NCI-H69 (cell line): ENCODE measurements at regions not wholly inside any gene's neighbourhood (a gene's known extent, or its start where the extent isn't known, plus 50 kb on each side); places are given as distances from the start of the nearest gene placed in this dataset.

Source experiments
- DNase-seq: peaks from one replicate; lab custom pipeline; 2025; lab: John Stamatoyannopoulos, UW

DNA sequence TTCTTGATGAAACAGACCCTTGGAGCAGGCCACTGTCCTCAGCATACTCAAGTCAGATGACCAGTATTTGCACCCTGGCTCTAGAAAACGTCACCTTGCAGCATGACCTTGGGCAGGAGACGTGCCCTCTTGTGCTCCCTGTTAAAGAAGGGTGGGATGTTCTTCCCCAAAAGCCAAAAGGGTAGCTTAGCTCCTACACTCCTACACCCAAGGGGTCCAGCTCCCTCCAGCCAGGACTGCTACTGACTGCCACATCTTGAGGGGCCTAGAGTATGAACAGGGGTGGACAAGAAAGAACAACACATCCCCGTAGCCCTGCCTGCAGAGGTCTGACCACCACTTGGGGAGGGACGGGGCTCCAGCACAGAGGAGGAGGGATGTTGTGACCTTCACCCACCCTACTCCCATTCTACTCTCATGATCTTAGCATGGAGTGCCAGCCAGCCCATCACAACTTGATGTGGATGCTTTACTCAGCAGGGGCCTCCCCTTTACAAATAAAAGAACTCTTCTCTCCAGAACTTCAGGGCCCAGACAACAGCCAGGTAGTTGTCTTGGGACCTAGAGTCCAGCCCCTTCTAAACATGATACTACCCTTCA lies 165.3 kb upstream of the ZMIZ1 start:
- DNase-seq, result no peak

DNA sequence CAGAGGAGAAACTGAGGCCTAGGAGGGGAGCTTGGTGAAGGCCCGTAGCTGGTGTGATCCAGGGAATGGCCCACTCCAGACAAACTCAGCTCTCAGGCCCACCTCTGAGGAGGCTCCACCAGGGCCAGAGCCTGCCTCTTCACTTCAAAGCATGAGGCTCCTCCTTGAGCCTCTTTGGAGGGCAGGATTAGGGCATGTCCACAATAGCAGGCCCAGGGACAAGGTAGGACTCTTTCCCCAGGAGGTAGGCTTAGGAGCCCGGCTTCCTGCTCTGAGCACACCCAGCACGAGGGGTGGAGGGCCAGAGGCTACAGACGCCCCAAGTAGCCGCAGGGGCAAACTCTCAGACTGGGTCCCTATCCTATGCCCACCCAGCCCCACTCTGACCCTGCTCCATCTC lies 164.6 kb upstream of the ZMIZ1 start:
- DNase-seq, result no peak

DNA sequence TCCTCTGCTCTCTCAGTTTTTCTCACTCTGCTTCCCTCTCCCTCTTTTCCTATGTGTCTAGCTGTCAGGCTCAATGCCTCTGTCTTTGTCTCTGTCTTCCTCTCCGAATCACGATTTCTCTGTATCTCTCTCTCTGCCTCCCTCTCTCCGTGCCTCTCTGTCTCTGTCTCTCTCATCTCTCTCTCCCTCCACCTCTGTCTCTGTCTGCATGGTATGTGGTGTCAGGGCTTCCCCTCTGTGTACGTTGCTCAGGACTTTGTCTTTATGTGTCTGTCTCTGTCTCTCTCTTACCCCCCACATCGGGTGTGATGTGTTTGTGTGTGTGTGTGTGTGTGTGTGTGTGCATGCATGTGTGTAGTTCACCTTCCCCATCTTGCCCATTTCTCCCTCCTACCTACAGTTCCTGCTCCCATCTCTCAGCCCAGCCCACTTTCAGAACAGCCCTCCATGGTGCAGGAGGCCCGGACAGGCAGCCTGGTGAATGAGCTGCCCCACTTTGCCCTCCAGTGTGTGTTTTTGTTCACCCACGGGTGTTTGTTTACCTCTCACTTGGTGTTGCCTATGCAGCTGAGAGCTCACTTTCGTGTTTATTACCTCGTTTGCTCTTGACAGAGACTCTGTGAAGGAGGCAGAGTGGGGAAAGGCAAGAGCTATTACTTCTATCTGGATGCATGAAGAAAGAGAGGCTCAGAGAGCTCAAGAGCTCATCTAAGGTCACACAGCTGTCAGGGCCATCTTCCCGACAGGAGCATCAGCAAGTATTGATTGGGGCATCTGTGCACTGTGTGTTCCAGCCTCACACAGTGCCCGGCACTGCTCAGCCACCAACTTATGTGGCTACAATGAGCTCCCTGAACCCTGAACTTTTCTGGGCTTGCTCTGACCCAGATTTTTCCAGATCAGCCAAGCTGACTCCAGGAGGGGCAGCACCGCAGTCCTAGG lies 163.5 kb upstream of the ZMIZ1 start:
- no peak for DNase-seq

- DNase-seq, result peak; percentile 85
Measured at GRCh38 chr10:78905957-78906308, 162.8 kb upstream of the ZMIZ1 start.

DNA sequence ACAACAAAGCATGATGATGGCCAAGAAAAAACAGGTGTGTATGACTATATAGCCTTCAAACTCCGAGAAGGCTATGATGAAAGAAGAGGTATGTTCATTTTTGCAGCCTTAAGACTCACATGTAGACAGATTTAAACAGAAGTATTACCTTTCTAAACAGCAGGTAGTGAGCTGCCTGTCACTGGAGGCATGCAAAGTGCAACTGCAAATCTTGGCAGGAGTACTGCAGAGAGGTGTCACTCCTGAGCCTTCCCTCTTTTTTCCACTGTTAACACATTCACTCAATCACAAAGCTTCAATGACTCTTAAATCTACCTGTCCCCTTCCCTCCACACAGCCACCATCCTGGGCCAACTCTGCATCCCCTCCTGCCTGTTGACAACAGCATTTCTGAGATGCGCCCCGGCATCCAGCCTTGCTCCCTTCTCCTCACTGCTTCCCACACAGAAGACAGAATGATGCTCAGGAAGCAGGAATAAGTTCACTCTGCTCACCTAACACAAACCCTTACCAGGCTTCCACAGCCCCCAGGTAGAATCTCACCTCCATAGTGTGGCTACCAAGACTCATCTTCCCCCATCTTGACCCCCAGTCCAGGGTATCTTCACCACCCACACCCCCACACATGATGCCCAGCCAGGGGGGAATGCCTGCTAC lies 161.9 kb upstream of the ZMIZ1 start:
- no peak for DNase-seq

DNA sequence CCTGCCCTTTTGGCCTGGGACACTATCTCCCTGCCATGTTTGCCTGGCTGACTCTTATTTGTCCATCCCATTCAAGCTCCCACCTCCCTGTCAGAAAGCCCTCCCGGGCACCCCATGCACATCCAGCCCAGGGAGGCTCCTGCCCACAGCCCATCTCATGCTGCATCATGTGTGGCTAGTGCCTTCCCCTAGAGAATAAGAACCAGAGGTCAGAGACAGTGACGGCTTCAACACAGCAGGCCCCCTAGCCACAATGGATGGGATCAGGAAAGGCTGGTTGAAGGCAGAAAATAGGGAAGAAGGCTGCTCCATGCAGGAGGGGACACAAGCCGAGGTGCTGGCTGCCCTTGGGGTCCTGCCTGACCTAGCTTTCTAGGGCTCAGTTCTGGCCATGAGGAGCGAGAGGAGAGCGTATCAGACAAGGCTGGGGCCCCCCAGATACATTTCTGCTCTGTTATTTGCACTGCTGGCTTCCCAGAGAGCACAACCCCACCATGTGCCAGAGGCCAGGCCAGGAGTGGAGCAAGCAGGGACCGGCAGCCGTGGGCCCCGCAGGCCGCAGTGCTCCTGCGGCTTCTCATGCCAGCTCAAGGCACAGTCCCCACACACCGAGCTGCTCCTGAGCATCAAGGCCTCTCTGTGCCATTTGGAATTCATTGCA lies 161.1 kb upstream of the ZMIZ1 start:
- no peak for DNase-seq

DNA sequence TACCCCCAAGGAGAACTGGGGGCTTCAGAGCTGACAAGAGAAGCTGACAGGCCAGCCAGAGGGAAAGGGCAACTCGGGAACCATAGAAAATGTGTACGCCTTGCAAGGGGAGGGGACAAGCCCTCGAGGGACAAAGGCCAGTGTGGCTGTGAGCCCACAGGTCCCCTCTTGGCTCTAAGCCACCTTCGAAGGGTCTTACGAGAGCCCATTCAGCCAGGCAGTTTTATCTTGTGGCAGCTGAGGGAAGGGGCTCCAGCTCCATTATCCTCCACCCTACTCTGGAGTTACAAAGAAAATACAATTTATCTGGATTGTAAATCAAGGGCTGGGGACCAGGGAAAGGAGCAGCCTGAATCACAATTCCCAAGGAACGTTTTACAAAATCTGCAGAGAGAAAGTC lies 159.5 kb upstream of the ZMIZ1 start:
- no peak for DNase-seq

- DNase-seq, result no peak
Measured at GRCh38 chr10:78910021-78910420, 158.7 kb upstream of the ZMIZ1 start.

GRCh38 chr10:78910476-78910875 lies 158.3 kb upstream of the ZMIZ1 start:
- DNase-seq, result no peak

DNA sequence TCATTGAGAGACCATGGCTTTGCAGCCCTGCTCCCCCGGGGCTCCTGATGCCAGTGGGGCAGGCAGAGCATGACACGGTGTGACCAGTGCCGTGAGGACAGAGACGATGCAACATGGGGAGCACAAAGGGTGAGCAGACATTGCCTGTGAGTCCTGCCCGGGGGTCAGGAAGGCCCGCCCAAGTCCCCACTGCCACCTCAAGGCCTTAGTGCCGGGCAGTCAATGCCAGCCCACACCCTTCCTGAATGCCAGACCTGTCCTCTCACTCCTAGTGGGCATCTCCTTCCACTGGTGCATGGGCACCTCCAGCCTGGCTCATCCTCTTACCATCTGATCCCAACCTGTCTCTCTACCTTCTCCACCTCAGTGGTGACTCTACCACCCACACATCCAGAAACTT lies 157.9 kb upstream of the ZMIZ1 start:
- DNase-seq, result no peak

GRCh38 chr10:78911533-78912340 lies 157.0 kb upstream of the ZMIZ1 start:
- no peak for DNase-seq

- DNase-seq, result no peak
Measured at GRCh38 chr10:78912361-78913218, 156.2 kb upstream of the ZMIZ1 start.

DNA sequence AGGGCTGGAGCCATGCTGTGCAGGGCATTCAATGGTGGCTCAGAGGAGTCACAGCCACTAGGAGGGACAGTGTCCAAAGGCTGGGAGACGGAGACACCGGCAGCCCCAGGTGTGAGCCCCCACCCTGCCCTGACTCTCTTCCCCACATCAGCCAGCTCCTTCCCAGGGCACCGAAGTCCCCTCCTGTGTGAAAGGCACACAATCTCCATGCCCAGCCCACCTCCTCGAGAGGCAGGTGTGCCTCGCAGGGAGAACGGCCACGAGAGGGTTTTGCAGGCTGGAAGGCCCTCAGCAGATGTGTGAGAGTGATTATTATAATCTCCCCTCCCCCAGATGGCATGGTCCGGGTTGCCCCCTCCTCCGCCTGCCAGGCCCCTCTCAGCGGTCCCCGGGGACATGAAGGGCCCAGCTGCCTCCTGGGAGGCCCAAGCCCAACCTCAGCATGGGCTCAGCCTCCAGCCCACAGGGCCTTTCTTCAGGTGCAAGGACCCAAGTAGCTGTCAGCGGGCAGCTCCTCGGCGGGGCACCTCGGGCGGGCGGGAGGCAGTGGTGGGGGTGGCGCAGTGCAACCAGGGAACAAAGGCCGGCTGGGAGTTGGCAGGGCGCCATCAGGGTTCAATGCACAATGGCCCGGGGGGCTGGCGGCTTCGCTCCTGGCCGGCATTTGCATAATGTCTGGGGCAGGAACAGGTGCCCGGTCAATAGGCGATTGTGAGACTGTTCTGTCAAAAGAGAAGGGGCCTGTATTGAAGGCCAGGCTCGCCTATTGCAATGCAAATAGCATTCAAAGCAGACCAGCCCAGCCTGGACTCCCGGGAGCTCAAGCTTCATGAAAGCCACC lies 155.3 kb upstream of the ZMIZ1 start:
- peak; percentile 95 for DNase-seq

- no peak for DNase-seq
Measured at GRCh38 chr10:78914060-78914378, 154.7 kb upstream of the ZMIZ1 start.

DNA sequence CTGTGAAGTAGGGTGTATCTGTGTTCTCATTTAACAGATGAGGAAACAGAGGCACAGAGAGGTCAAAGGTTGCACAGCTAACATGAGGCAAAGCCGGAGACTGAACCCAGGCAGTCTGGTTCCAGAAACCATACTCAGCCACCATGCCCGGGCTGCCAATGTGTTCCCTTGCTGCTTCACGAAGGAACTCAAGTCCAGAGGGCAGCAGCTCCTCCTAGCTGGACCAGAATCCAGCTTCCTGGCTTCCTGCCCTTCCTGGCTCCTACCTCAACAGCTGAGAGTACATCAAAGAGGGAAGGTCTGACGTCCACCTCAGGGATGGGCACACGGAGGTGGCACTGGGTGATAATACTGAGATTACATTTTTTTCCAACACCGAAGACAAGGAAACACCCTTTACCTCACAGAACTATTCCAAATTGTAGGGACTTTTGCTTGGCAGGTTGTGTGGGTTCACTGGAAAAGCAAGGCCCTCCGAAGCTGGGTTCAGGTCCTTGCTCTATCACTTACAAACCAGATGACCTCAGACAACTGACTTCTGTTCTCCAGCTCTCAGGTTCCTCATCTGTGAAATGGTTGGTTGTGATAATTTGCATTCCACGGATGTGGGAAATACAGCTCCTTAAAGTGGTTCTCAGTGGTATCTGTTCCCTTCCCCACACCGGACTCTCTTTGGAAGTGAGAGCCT lies 154.1 kb upstream of the ZMIZ1 start:
- peak; percentile 13 for DNase-seq

GRCh38 chr10:78915190-78915518 lies 153.6 kb upstream of the ZMIZ1 start:
- DNase-seq, result no peak

DNA sequence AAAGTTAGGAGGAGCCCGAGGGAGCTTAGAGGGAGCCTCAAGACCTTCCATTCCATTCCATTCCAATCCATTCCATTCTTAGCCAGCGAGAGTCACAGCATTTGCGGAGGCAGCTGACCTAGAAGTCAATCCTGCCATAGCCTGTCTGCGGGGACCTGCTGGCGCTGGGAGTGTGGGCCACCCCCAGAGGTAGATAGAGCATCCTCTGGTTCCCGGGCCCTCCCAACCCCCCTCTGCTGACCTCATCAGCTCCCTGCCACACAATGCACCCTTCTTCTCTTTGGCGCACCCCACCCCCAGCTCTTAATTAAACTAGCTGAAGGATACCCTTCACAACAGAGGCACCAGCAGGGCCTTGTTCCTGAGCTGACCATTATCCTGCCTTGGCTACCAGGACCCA lies 152.5 kb upstream of the ZMIZ1 start:
- DNase-seq, result no peak

DNA sequence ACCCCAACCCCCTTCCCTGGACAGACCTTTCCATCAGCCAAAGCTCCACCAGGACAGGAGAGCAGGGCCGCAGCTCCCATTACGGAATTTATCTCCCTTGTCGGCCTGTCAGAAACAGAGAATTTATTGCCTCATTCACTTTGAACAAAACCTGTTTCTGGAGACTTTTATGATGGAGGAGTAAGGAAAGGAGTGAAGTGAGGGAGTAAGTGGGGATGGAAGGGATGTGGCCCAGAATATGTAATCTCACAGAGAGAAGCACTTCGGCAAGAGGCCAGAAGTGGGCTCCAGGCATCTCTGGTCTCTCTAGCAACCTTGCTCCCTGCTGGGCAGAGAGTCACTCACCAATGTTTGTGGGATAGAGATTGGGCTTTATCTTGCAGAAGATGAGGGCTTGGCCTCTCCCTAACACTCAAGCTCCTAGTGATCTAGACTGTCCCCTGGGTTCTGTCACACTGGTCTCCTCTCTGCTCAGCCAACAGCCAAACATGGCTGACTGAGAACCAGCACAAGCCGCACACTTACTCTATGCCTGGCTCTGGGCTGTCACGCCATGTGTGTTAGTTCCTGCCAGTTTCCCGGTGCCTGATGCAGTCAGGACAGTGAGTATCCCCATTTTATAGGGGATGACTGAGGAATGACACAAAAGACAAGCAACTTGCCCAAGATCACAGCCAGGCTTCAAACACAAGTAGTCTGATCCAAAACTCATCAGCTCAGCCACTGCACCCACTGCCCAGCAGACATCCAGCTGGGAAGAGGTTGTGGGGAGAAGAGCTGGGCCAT lies 149.4 kb upstream of the ZMIZ1 start:
- no peak for DNase-seq

GRCh38 chr10:78920011-78920410 lies 148.8 kb upstream of the ZMIZ1 start:
- DNase-seq, result peak; percentile 65
